ENCODE measurements at regions not wholly inside any gene's neighbourhood (a gene's known extent, or its start where the extent isn't known, plus 50 kb on each side); places are given as distances from the start of the nearest gene placed in this dataset.
"Not testable (repeated sequence)": the region's sequence is repeated elsewhere in the genome, so short reads cannot be mapped to it uniquely, and the experiment has no call there.

DNA sequence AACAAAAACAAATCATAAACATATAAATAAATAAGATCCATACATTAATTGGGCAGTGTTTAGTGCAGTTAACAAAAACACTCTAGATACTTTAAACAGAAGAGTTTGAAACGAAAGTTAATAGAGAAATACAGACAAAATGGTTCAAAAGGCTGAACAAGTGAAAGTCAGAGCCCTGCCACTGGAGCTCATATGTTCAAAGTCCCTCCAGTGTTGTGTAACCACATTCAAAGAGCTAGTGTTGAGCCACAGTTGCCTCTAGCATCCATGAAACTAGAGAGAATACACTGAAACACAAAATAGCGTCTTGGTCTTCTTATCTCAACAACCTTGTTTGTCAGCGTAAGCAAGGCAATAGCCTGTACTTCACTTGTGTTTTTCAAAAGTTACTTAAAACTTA lies 1309.8 kb upstream of the NRXN1 start:
- Mint-ChIP-seq H3K9me3 (no peaks in the 10 kb centered on the region), H3K4me1 (ENCODE audit: low read depth) (peaks cover 44% of the 10 kb centered on the region), H3K4me3 (no peak overlapping the region), H3K36me3 (ENCODE audit: low read depth) (no peaks in the 10 kb centered on the region), H3K27me3 (ENCODE audit: insufficient read depth) (no peaks in the 10 kb centered on the region), H3K27ac (no peak overlapping the region)
- no peak for DNase-seq
- TF ChIP-seq CTCF (IDR thresholded peaks at IDR 0.05): no peak

DNA sequence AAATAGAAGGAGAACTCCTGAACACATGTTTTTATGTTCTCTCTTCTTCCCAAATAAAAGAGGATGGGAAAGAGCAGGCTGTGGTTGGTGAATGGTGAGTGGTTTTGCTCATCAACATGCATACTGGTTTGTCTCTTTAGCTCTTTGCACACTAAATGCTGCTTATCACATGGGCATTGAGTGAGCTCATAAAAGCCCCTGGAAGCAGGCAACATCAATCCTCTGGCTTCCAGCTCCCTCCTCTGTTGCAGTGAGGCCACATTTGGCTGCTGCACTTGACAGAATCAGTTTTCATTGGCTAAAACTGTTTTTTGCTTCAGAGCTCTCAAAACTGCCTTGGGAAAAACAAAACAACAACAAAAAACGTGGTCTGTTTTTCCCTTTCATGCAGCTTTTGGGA lies 1308.2 kb upstream of the NRXN1 start:
- DNase-seq: no peak
- Mint-ChIP-seq H3K9me3 (no peaks in the 10 kb centered on the region), H3K27me3 (ENCODE audit: insufficient read depth) (no peaks in the 10 kb centered on the region), H3K4me1 (ENCODE audit: low read depth) (peaks cover 36% of the 10 kb centered on the region), H3K4me3 (no peak overlapping the region), H3K27ac (no peak overlapping the region), H3K36me3 (ENCODE audit: low read depth) (no peaks in the 10 kb centered on the region)
- TF ChIP-seq CTCF (IDR thresholded peaks at IDR 0.05): no peak

DNA sequence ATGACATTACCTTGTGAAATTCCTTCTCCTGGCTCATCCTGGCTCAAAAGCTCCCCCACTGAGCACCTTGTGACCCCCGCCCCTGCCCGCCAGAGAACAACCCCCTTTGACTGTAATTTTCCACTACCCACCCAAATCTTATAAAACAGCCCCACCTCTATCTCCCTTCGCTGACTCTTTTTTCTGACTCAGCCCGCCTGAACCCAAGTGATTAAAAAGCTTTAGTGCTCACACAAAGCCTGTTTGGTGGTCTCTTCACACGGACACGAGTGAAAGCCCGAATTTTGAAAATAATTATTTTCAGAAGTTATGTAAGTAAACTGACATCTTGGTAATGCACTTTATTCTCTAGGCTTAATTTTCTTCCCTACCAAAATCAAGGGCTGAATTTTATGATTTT lies 1305.9 kb upstream of the NRXN1 start:
- not testable (repeated sequence) for DNase-seq; H3K4me3 Mint-ChIP-seq; H3K36me3 Mint-ChIP-seq (ENCODE audit: low read depth); H3K27me3 Mint-ChIP-seq (ENCODE audit: insufficient read depth); H3K27ac Mint-ChIP-seq; H3K9me3 Mint-ChIP-seq
- H3K4me1 Mint-ChIP-seq (ENCODE audit: low read depth): peaks cover 40% of the 10 kb centered on the region; the same call in 1 of the 2 replicates

DNA sequence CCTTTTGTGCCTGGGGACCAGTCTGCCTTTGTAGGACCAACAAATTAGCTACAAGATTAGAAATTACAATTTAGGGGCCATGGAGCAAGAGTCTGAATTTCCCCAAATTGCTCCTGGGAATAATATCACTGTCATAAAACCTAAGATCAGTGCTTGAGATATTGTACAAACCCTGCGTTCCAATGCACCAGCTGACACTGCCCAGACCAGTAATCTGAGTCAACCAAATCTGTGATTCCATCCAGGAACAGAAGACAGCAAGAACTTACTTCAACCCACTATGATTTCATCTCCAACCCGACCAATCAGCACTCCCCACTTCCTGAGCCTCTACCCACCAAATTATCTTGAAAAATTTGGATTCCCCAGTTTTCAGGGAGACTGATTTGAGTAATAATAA lies 1305.0 kb upstream of the NRXN1 start:
- no peak for DNase-seq
- Mint-ChIP-seq H3K36me3 (ENCODE audit: low read depth) (no peaks in the 10 kb centered on the region), H3K27ac (no peak overlapping the region), H3K4me3 (no peak overlapping the region), H3K4me1 (ENCODE audit: low read depth) (peaks cover 32% of the 10 kb centered on the region; the same call in 1 of the 2 replicates), H3K27me3 (ENCODE audit: insufficient read depth) (no peaks in the 10 kb centered on the region), H3K9me3 (no peaks in the 10 kb centered on the region)
- TF ChIP-seq CTCF (IDR thresholded peaks at IDR 0.05): no peak

GRCh38 chr2:52335727-52336126 lies 1303.8 kb upstream of the NRXN1 start:
- Mint-ChIP-seq H3K27ac (no peak overlapping the region), H3K36me3 (ENCODE audit: low read depth) (no peaks in the 10 kb centered on the region), H3K4me1 (ENCODE audit: low read depth) (peaks cover 19% of the 10 kb centered on the region; the same call in 1 of the 2 replicates), H3K27me3 (ENCODE audit: insufficient read depth) (no peaks in the 10 kb centered on the region), H3K4me3 (no peak overlapping the region), H3K9me3 (no peaks in the 10 kb centered on the region)
- no peak for DNase-seq
- TF ChIP-seq CTCF (IDR thresholded peaks at IDR 0.05): no peak

- Mint-ChIP-seq H3K27me3 (ENCODE audit: insufficient read depth) (peaks cover 1% of the 10 kb centered on the region; the same call in 1 of the 2 replicates), H3K36me3 (ENCODE audit: low read depth) (no peaks in the 10 kb centered on the region), H3K4me3 (no peak overlapping the region), H3K4me1 (ENCODE audit: low read depth) (peaks cover 12% of the 10 kb centered on the region; the same call in 1 of the 2 replicates), H3K27ac (no peak overlapping the region), H3K9me3 (no peaks in the 10 kb centered on the region)
- DNase-seq: no peak
- TF ChIP-seq CTCF (IDR thresholded peaks at IDR 0.05): no peak
Observed at GRCh38 chr2:52334185-52334584, 1302.3 kb upstream of the NRXN1 start.

All from HFFc6 (cell line).